ENCODE measurements at regions not wholly inside any gene's neighbourhood (a gene's known extent, or its start where the extent isn't known, plus 50 kb on each side); places are given as distances from the start of the nearest gene placed in this dataset.

- Mint-ChIP-seq H3K27me3 (ENCODE audit: low read depth) (no peaks in the 10 kb centered on the region), H3K4me3 (no peak overlapping the region), H3K4me1 (ENCODE audit: low read depth) (no peaks in the 10 kb centered on the region), H3K36me3 (ENCODE audit: insufficient read depth) (no peaks in the 10 kb centered on the region), H3K9me3 (no peaks in the 10 kb centered on the region)
- DNase-seq (no peak), ATAC-seq (no peak)
These were observed 218.6 kb downstream of the TBC1D2B start for GRCh38 chr15:77858792-77859490.

GRCh38 chr15:77857419-77857818 is 220.1 kb downstream of the TBC1D2B start:
- ATAC-seq (no peak), DNase-seq (no peak)
- Mint-ChIP-seq H3K4me1 (ENCODE audit: low read depth) (no peaks in the 10 kb centered on the region), H3K36me3 (ENCODE audit: insufficient read depth) (no peaks in the 10 kb centered on the region), H3K9me3 (no peaks in the 10 kb centered on the region), H3K4me3 (no peak overlapping the region), H3K27me3 (ENCODE audit: low read depth) (peaks cover 7% of the 10 kb centered on the region)

DNA sequence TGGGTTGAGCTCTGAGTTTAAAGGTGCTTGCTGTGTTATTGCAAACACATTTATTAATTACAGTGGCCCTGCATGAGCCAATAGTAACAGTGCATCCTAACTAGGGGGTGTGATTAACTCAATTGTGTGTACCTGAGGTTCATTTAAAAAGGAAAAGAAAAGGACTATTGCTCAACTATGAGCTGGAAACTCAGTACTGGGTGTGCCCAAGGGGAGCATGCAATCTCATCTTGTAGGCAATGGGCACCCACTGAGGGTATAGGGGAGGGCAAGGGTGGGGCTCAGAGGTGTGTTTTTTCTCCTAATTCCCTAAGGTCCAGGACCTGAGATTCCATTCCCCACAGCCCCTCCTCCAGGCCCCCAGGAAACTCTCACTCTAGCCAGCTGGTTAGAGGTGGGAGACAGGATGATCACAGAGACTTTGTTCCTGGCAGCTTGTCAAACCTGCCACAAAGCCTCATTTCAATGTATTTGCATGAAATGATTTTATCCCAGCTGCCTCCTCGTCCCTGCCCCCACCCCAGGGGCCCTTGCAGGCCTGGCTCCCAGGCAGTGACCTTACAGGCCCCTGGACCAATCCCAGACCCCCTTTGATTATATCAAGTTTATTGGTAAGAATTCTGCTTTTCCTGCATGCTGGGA is 220.7 kb downstream of the TBC1D2B start:
- Mint-ChIP-seq H3K36me3 (ENCODE audit: insufficient read depth) (no peaks in the 10 kb centered on the region), H3K4me3 (no peak overlapping the region), H3K9me3 (no peaks in the 10 kb centered on the region), H3K4me1 (ENCODE audit: low read depth) (no peaks in the 10 kb centered on the region), H3K27me3 (ENCODE audit: low read depth) (peaks cover 7% of the 10 kb centered on the region)
- DNase-seq (no peak), ATAC-seq (no peak)

GRCh38 chr15:77855871-77856270 is 221.6 kb downstream of the TBC1D2B start:
- no peak for ATAC-seq
- H3K9me3 Mint-ChIP-seq: no peaks in the 10 kb centered on the region
- no peak overlapping the region for H3K4me3 Mint-ChIP-seq
- no peak for DNase-seq
- peaks cover 7% of the 10 kb centered on the region for H3K27me3 Mint-ChIP-seq (ENCODE audit: low read depth)
- H3K4me1 Mint-ChIP-seq (ENCODE audit: low read depth): no peaks in the 10 kb centered on the region
- H3K36me3 Mint-ChIP-seq (ENCODE audit: insufficient read depth): no peaks in the 10 kb centered on the region

DNA sequence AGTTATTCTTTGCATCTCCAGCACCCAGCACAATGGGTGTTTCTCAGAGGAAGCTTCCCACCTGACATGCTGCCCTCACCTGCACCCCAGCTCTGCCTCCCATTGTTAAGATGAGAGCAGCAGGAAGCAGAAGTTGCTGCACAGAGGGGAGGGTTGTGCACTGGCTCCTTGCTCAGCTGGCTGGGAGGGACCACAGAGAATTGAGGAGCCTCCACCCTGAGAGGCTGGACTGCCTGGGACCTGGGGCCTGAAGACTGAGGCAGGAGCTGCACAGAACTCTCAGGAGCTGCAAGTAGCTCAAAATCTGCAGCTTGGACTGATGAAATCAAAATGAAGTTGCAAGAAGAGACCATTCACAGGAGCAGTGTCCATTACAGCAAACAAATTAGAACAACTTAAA is 222.3 kb upstream of the LINGO1 start:
- H3K4me3 Mint-ChIP-seq: no peak overlapping the region
- H3K36me3 Mint-ChIP-seq (ENCODE audit: insufficient read depth): no peaks in the 10 kb centered on the region
- no peaks in the 10 kb centered on the region for H3K4me1 Mint-ChIP-seq (ENCODE audit: low read depth)
- peaks cover 11% of the 10 kb centered on the region for H3K27me3 Mint-ChIP-seq (ENCODE audit: low read depth)
- ATAC-seq (no peak), DNase-seq (no peak)
- peaks cover 4% of the 10 kb centered on the region for H3K9me3 Mint-ChIP-seq

- Mint-ChIP-seq H3K4me3 (no peak overlapping the region), H3K4me1 (ENCODE audit: low read depth) (no peaks in the 10 kb centered on the region), H3K27me3 (ENCODE audit: low read depth) (peaks cover 15% of the 10 kb centered on the region), H3K9me3 (peaks cover 5% of the 10 kb centered on the region), H3K36me3 (ENCODE audit: insufficient read depth) (no peaks in the 10 kb centered on the region)
- ATAC-seq: no peak
- no peak for DNase-seq
These were observed 221.2 kb upstream of the LINGO1 start for GRCh38 chr15:77853910-77854309.

DNA sequence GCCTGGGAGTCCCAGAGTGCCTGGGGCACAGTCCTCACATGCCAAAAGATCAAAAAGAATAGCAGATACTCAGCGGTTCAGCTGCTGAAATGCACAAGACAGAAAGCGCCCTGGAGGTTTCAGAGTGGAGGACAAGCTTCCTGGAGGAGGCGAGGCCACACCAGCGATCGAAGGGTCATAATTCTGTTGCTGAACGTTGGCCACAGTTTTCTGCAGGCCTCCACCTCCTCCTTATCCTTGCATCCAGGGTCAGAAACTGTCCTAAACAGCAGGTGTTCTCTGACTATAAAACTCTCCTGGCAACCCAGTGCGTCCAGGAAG is 220.3 kb upstream of the LINGO1 start:
- peaks cover 5% of the 10 kb centered on the region for H3K9me3 Mint-ChIP-seq
- no peaks in the 10 kb centered on the region for H3K4me1 Mint-ChIP-seq (ENCODE audit: low read depth)
- peaks cover 21% of the 10 kb centered on the region for H3K27me3 Mint-ChIP-seq (ENCODE audit: low read depth)
- DNase-seq (no peak), ATAC-seq (no peak)
- no peak overlapping the region for H3K4me3 Mint-ChIP-seq
- H3K36me3 Mint-ChIP-seq (ENCODE audit: insufficient read depth): no peaks in the 10 kb centered on the region

GRCh38 chr15:77852241-77853007 is 219.7 kb upstream of the LINGO1 start:
- H3K4me3 Mint-ChIP-seq: no peak overlapping the region
- H3K9me3 Mint-ChIP-seq: peaks cover 5% of the 10 kb centered on the region
- DNase-seq: no peak
- H3K36me3 Mint-ChIP-seq (ENCODE audit: insufficient read depth): no peaks in the 10 kb centered on the region
- H3K4me1 Mint-ChIP-seq (ENCODE audit: low read depth): no peaks in the 10 kb centered on the region
- H3K27me3 Mint-ChIP-seq (ENCODE audit: low read depth): peaks cover 24% of the 10 kb centered on the region
- no peak for ATAC-seq

DNA sequence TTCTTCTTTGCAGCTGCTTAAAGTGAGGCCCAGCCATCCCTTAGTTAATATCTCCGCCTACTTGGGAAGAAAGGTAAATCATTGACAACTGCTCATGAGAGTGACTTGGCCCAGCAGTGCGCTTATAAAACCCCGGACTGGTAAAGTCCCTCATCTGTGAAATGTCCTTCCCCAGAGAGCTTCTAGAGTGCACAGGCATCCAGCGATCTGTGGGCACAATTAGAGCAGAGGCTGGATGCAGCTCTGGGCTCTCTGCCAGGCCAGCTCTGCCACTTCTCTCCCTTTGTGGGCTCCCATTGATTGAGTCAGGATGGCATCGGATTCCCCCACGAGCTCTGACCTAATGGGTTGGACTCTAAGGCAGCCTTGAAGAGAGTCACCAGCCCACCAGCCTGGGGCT is 219.0 kb upstream of the LINGO1 start:
- no peak for ATAC-seq
- peaks cover 30% of the 10 kb centered on the region for H3K27me3 Mint-ChIP-seq (ENCODE audit: low read depth)
- no peaks in the 10 kb centered on the region for H3K4me1 Mint-ChIP-seq (ENCODE audit: low read depth)
- H3K36me3 Mint-ChIP-seq (ENCODE audit: insufficient read depth): no peaks in the 10 kb centered on the region
- H3K9me3 Mint-ChIP-seq: peaks cover 5% of the 10 kb centered on the region
- H3K4me3 Mint-ChIP-seq: no peak overlapping the region
- no peak for DNase-seq

DNA sequence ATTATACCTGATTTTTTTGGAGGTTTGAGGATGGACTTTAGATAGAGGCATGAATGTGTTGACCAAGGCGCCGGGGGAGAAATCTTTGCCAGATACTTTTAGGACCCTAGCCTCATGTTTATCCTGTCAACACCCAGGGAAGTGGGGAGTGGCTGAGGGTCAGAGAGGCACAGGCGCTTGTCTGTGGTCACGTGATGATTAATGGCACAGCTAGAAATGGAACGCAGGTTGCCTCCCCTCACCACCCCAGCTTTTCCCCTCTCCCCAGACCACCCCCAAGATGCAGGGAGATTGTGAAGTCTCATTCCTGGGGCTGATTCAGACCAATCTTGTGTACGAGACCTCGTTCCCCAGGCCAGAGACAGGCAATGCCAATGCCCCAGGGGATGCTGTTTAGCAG is 218.4 kb upstream of the LINGO1 start:
- Mint-ChIP-seq H3K27me3 (ENCODE audit: low read depth) (peaks cover 35% of the 10 kb centered on the region), H3K4me1 (ENCODE audit: low read depth) (no peaks in the 10 kb centered on the region), H3K36me3 (ENCODE audit: insufficient read depth) (no peaks in the 10 kb centered on the region), H3K4me3 (no peak overlapping the region), H3K9me3 (peaks cover 5% of the 10 kb centered on the region)
- ATAC-seq (no peak), DNase-seq (no peak)

DNA sequence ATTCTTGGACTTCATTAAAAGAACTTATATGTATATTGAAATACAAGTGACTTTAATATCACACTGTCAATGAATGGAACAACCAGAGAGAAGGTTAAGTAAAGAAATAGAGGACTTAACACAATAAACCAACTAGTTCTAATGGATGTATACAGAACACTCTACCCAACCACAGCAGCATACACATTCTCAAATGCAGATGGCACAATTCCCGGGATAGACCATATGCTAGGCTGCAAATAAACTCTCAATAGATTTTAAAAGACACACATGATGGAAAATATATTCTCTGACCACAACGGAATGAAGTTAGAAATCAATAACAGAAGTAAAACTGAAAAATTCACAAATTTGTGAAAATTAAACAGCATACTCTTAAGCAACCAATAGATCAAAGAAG is 214.3 kb upstream of the LINGO1 start:
- H3K36me3 Mint-ChIP-seq (ENCODE audit: insufficient read depth): no peaks in the 10 kb centered on the region
- no peak overlapping the region for H3K4me3 Mint-ChIP-seq
- peaks cover 14% of the 10 kb centered on the region for H3K9me3 Mint-ChIP-seq
- ATAC-seq: no peak
- no peaks in the 10 kb centered on the region for H3K4me1 Mint-ChIP-seq (ENCODE audit: low read depth)
- no peak for DNase-seq
- H3K27me3 Mint-ChIP-seq (ENCODE audit: low read depth): peaks cover 39% of the 10 kb centered on the region

GRCh38 chr15:77846360-77846759 is 213.6 kb upstream of the LINGO1 start:
- H3K27me3 Mint-ChIP-seq (ENCODE audit: low read depth): peaks cover 40% of the 10 kb centered on the region

DNA sequence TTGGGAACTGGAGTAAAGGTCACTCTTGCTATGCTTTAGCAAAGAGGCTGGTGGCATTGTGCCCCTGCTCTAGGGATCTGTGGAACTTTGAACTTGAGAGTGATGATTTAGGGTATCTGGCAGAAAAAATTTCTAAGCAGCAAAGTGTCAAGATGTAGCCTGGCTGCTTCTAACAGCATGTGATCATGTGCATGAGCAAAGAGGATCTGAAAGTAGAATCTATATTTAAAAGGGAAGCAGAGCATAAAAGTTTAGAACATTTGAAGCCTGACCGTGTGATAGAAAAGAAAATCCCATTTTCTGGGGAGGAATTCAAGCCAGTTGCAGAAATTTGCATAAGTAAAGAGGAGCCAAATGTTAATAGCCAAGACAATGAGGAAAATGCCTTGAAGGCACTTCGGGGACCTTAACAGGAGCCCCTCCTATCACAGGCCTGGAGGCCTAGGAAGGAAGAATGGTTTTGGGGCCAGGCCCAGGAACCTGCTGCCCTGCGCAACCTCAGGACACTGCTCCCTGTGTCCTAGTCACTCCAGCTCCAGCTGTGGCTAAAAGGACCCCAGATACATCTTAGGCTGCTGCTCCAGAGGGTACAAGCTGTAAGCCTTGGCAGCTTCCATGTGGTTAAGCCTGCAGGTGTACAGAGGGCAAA is 212.2 kb upstream of the LINGO1 start:
- H3K4me3 Mint-ChIP-seq: no peak overlapping the region
- ATAC-seq (no peak), DNase-seq (no peak)
- peaks cover 9% of the 10 kb centered on the region for H3K9me3 Mint-ChIP-seq
- H3K36me3 Mint-ChIP-seq (ENCODE audit: insufficient read depth): no peaks in the 10 kb centered on the region
- no peaks in the 10 kb centered on the region for H3K4me1 Mint-ChIP-seq (ENCODE audit: low read depth)
- H3K27me3 Mint-ChIP-seq (ENCODE audit: low read depth): peaks cover 42% of the 10 kb centered on the region

More at GRCh38 chr15:77846360-77846759, 213.6 kb upstream of the LINGO1 start:
- Mint-ChIP-seq H3K4me3 (no peak overlapping the region), H3K36me3 (ENCODE audit: insufficient read depth) (no peaks in the 10 kb centered on the region), H3K9me3 (peaks cover 14% of the 10 kb centered on the region), H3K4me1 (ENCODE audit: low read depth) (no peaks in the 10 kb centered on the region)
- DNase-seq: no peak
- ATAC-seq: no peak

- Mint-ChIP-seq H3K36me3 (ENCODE audit: insufficient read depth) (no peaks in the 10 kb centered on the region), H3K27me3 (ENCODE audit: low read depth) (peaks cover 39% of the 10 kb centered on the region), H3K4me1 (ENCODE audit: low read depth) (no peaks in the 10 kb centered on the region), H3K4me3 (no peak overlapping the region), H3K9me3 (peaks cover 8% of the 10 kb centered on the region)
- ATAC-seq (no peak), DNase-seq (no peak)
These were observed 210.8 kb upstream of the LINGO1 start for GRCh38 chr15:77843546-77843945.
